VCaP (cell line): ENCODE measurements at regions not wholly inside any gene's neighbourhood (a gene's known extent, or its start where the extent isn't known, plus 50 kb on each side); places are given as distances from the start of the nearest gene placed in this dataset.
A peak's percentile ranks its signal among the peaks of the same experiment; 100 is the strongest.

Experiments used
- H3K27ac ChIP-seq: fragments of 450-650 bp; 2 replicates; pipeline ENCODE4 v1.5.1; 2017
- CTCF ChIP-seq: fragments of 450-650 bp; conservative IDR thresholded peaks from 2 replicates; pipeline ENCODE4 v1.5.1; 2017; ENCODE audit warnings: mild to moderate bottlenecking, moderate library complexity

- no peak for TF ChIP-seq CTCF
- no peak overlapping the region for H3K27ac ChIP-seq
These were observed 275.3 kb upstream of the THRB start for GRCh38 chr3:24769918-24770317.

GRCh38 chr3:24773798-24774197 is 279.1 kb upstream of the THRB start:
- no peak overlapping the region for H3K27ac ChIP-seq
- peak; percentile 96 for TF ChIP-seq CTCF

- H3K27ac ChIP-seq = no peak overlapping the region
- TF ChIP-seq CTCF = no peak
These were observed 286.3 kb upstream of the THRB start for GRCh38 chr3:24780991-24781390.

- TF ChIP-seq CTCF = no peak
These were observed 286.8 kb upstream of the THRB start for GRCh38 chr3:24781454-24781853.

GRCh38 chr3:24793896-24794295 is 299.2 kb upstream of the THRB start:
- H3K27ac ChIP-seq = no peak overlapping the region
- no peak for TF ChIP-seq CTCF

More at GRCh38 chr3:24781454-24781853, 286.8 kb upstream of the THRB start:
- H3K27ac ChIP-seq = no peak overlapping the region

- TF ChIP-seq CTCF = no peak
- no peak overlapping the region for H3K27ac ChIP-seq
These were observed 308.0 kb upstream of the THRB start for GRCh38 chr3:24802614-24803013.

- H3K27ac ChIP-seq = no peak overlapping the region
- no peak for TF ChIP-seq CTCF
These were observed 309.4 kb upstream of the THRB start for GRCh38 chr3:24804095-24804494.

GRCh38 chr3:24810881-24811280 is 316.2 kb upstream of the THRB start:
- no peak for TF ChIP-seq CTCF

More at GRCh38 chr3:24810881-24811280, 316.2 kb upstream of the THRB start:
- no peak overlapping the region for H3K27ac ChIP-seq
